HS-27A (cell line): ENCODE measurements at regions not wholly inside any gene's neighbourhood (a gene's known extent, or its start where the extent isn't known, plus 50 kb on each side); places are given as distances from the start of the nearest gene placed in this dataset.
"Not testable (repeated sequence)": the region's sequence is repeated elsewhere in the genome, so short reads cannot be mapped to it uniquely, and the experiment has no call there.

Experiments
- DNase-seq: peaks from one replicate; pipeline ENCODE4 v3.0.0-alpha.2; 2012; ENCODE audit warnings: low read depth, missing footprints

DNA sequence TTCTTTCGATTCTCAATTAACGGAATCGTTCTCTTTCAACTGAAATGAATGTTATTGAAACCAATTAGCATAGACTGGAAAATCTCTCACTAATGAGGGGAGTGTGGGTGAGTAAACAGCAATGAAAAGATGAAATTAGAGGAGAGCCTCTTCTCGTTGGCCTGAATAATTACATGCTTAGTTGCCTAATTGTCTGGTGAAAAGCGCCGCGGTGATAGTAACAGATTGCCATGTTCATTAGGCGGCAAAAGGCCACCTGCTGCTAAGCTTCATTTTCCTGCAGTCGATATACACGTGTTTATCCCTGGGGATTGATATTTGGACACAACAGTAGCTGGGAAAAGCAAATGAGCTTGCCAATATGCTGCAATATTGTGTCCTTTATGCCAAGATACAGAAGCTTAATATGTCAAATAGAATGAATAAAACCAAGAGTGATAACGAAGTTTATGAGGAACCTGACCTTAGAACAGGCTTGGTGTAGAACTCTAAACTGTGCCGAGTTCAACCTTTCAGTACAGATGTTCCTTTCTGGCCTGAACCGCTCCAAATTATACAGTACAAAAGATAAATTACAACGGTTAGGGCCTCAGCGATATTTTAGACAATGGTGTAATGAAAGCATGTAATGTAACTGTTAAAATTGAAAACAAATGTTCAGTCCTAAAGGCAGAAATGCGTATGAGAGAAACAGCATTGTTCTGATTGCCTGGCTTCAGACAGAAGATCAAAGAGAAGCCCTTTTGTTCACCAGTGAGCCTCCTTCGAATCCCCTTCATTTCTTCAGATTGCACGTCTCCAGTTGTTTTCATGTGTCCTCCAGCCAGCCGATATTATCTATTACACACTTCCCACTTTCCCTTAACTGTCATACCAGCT lies 185.2 kb downstream of the SHOX2 start:
- no peak for DNase-seq

DNA sequence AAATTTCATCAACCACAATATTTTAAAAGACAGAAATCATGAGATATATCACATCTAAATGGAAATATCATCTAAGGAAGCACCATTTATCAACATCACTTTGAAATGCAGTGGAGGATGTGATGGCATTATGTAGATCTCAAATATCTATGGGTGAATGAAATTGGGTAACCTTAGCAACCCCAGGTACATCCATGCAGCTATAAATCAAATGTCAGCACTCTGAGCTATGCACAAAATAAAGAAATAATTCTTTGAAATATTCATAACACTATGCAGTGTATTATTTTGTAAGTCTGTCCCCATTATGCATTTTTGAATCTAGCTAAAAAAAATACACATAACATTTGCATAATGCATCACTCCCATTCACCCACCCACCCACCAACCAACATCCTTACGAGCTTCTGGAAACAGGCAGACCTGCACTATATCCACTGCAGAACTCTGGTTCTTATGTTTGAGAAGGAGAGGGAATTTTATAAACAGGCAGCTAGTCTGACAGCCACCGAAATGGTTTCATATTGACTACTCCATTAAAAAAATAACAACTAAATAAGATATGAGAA lies 186.8 kb downstream of the SHOX2 start:
- no peak for DNase-seq

DNA sequence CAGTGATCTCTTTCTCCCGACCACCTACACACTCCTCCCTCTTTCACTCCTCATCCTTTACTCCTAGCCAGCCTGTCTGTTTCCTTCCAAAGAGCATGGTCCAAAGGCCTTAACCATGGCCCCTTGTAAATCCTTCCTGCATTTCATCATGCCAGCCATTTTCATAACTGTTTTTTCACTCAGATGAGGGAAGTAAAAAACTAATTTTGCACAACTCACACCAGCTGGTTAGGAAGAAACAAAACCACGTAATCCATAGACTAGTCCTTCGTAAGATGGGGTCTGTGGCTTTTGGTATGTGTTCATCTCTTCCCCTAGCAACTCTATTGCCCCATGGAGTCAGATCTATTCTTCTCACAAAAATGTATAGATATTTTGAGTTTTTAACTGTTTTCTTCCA lies 187.8 kb downstream of the SHOX2 start:
- no peak for DNase-seq

DNA sequence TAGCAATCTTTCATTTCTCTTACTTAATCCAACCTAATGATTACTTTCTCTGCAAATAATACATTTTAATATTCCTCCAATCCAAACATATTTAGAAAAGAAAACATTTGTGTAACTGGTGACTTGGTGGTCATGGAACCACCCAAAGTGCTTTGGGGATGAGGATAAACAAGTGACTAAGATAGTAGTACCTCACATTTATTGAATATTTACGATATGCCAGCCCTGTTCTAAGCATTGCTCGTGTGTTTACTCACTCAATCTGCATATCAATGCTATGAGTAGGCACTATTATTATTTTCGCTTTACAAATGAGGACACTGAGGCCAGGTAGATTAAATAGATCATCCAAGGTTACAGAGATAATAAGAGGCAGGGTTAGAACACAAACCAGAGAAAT lies 189.5 kb downstream of the SHOX2 start:
- DNase-seq: no peak

DNA sequence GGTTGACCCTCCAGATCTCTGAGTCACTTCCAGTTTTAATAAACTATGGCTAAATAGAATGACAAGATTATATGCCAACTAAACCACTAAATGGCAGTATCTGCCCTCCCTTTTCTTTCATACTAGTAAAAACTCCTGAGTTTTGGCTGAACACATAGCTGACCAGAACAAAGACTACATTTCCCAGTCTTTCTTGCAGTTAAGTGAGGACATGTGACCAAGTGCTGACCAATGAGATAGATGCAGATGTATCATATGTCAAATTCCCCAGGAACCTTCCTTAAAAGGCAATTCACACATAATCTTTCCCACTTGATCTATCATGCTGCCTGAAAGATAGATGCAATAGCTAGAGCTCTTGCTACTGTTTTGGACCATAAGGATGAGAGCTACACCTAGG lies 191.3 kb downstream of the SHOX2 start:
- DNase-seq: no peak

DNA sequence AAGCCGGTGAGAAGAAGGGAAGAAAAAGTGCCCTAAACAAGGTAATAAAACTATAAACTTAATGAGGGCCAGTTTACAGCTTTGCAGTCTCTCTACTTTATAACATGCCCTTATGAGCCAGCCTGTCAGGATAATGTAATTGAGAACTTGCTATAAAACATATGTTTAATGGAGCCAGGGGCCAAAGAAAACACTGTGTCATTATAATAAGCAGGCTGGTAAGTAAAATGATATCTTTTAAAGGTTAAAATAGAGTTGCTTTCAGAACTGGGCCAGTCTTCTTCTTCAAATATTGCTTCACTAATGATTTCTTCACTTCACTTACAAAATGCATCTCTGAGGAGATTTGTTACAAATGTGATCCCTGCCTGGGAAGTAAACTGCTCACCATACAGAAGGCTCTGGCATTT lies 192.5 kb downstream of the SHOX2 start:
- no peak for DNase-seq

DNA sequence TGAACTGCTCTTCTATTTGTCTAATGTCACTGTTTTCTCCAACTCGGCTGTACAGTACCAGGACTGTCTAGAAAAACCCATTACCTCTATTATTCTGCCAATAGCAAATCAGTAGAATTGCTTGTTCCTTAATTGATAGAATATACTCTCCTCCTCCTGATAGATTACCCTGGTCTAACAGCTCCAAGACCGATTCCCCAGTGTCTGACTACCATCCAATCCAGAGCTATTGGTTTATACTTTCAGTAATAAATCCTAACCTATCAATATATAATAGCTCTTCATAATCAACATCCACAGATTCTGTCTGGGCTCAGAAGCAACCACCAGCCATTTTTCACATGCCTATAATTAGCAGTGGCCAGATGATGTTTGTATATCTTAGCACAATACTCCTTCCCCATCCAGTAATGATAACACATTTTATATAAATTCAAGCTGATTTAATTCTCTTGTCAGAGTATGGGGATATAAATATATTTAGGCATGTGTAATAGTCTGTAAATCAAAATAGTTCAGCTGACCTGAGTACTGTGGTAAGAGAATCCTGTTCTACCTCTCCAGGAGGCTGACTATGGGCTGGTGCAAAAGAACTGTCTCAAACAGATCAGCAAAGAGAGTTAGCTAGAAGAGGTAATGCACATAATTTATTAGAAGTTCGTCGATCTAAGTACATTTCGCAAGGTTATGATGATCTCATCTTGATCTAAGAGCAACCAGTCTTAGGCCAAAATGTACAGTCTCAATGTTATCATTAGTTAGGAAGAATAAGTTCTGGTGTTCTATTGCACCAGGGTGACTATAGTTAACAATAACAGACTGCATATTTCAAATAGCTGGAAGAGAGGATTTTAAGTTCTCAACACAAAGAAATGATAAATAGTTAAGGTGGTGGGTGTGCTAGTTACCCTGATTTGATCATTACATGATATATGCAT lies 193.4 kb downstream of the SHOX2 start:
- no peak for DNase-seq

DNA sequence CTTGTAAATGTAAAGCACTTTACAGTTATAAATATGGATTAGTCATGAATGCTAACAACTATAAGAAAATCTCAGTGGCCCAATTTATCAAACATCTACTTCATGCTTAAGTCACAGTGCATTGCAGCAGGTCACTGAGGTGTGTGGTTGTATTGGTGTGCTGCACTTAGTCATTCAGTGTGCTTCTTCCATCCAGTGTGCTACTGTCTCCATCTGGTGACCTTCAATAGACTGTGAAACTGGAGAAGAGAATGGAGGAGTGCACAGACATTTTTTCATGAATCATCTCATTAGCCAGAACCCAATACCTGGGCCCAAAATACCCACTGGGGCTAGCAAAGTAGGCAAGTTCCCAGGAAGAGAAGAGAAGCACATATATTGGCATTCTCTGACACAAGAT lies 199.6 kb downstream of the SHOX2 start:
- DNase-seq: no peak

DNA sequence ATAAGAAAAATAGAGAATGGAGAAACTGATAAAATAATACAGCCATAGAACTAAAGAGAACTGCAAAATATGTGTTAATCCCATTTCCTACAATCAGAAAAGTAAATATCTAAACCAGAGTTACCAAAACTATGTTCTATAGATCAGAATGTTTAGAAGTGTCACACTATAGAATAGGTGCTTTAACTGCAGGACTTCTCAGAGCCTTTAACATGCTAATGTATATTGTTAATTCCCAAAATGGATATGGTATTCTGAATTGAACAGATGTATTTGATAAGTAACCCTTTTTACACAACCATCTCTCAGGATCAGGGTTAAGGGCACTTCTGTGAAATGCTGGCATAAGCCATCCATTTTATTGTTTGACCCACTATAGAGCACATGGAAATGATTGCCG lies 200.3 kb downstream of the SHOX2 start:
- DNase-seq: no peak

DNA sequence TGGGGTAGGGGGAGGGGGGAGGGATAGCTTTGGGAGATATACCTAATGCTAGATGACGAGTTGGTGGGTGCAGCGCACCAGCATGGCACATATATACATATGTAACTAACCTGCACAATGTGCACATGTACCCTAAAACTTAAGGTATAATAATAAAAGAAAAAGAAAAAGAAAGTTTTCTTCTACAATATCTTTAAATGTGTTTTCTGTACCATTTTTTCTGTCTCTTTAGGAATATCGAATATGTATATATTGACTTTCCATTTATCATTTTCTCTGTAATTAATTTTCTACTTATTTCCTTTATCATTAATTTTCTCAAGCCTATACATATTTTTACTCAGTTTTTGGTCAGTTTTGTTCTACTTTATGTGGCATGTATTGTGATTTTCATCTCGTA lies 203.5 kb downstream of the SHOX2 start:
- DNase-seq: not testable (repeated sequence)

DNA sequence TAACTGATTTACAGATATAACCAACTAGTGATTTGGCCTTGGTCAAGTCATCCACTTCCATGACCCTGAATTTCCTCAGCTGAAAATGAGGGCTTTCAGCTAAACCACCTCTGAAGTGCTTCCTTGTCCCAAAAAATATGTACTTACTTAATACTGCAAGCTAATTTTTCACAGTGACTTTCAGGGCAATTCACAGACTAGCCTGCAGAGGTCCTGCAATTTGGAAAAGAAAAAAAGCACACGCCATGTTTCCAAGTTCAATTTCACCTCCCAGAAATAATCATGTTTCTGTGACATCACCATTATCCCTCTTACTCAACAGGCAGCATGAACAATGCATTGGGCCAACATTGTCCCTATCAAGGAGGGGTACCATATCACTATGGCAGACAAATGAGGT lies 218.2 kb downstream of the SHOX2 start:
- no peak for DNase-seq

DNA sequence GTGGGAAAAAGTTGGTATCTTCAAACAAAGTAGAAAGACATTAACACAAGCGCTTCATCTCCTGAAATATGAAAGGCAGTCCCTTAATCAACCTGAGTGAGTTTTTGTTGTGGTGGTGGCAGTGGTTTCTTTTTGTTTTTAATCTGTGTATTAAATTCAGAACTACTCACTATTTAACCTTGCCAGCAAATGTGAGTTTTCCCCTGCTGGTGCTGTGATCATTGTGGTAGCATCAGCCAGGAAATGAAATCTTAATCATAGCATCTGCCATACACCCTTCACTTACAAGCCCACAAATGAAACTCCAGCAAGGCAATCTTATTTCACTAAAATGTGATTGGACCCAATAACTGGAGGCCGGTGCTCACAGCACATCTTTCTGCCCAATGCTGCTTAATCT lies 229.7 kb downstream of the SHOX2 start:
- no peak for DNase-seq

DNA sequence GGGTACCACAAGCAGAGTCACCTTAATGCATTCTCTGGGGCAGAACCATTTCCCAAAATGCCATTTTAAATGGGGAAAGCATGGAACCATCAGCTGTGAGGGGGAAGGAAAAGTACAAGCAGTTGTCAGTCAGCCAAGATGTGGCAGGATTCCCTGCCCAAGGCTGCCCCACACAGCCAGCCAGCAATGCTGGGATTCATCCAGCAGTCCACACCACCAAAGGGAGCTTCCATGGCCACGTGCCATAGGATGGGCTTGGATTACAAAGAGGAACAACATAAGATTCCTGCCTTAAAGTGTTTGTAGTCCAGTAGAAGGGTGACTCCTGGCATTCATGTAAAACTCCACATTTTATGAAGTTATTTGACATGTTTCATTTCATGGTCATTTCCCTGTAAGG lies 233.3 kb downstream of the SHOX2 start:
- DNase-seq: no peak

DNA sequence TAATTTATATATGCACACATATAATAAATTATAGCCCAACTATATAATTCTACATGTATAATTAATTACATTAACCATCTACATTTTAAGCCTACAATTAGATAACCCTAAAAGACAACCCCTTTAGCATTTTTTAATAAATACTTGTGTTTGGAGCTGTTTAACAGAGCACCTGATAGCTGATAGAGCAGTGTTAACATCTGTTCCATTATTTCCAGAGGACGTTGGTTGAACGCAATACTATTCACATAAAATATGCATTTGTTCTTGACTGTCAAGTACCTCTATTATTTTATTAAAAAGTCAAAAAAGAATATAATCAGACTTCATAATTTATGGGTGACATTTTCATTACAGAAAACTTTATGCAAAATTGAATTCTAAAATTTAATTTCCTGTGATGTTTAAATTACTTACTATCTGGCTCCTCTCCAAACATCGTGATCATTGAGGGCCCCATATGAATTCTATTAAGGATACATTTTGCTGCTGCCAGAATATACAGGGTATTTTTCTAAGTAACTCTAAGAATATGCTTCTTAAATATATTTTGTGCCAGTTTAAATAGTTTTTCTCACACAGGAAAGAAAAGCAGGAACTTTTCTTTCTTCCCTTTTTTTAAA lies 234.3 kb downstream of the SHOX2 start:
- DNase-seq: no peak

DNA sequence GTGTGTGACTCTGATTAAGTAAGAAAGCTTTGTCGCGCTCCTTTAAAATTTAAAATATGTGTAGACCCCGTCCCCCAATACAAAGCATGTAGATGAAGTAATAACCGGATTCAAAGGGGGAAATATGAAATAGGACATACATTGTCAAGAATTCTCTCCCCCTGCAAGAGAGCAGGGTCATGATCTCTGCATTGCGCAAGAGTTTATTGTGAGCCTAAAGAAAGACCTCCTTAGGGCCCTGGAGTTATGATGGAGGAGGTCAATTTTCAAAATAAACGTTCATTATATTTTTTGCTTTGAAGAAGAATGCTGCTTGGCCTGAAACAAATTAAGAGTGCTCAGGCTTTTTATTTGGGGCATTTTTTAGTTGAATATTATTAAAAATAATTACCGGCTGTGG lies 235.0 kb downstream of the SHOX2 start:
- DNase-seq: no peak

DNA sequence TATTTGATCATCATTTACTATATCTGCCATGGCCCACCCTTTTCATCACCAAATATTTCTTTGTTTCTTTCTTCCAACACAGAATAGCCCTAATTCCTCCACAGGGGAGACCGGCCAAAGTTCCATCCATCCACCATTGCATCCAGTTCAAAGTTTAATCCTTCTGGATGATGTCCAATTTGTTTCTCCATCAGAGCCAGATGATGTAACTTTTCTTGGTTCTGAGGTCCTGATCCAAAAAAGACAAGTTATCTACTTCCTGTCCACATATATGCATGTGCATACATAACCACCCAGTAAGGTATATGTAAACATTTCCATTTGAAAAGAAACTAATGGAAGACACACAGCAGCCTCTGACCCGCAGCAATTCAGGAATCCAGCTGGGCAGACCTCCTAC lies 237.3 kb downstream of the SHOX2 start:
- DNase-seq: no peak

DNA sequence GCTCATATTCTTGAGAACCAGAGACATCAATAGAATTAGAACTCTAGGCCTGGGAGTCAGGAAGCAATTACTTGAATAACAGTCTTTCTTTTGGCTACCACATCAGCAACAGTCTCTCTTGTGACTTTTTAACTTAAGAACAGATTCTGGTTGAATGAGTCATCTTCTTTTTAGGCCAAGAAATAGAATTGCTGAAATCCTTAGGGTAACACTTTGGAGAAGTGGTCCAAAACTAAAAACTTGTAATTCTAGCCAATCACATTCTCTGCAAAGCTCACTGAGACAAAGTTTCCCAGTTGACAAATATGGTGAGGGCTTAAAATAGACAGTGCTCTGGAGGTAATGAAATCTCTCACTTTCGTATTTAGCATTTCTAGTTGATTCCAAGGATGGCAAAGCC lies 238.0 kb downstream of the SHOX2 start:
- no peak for DNase-seq

DNA sequence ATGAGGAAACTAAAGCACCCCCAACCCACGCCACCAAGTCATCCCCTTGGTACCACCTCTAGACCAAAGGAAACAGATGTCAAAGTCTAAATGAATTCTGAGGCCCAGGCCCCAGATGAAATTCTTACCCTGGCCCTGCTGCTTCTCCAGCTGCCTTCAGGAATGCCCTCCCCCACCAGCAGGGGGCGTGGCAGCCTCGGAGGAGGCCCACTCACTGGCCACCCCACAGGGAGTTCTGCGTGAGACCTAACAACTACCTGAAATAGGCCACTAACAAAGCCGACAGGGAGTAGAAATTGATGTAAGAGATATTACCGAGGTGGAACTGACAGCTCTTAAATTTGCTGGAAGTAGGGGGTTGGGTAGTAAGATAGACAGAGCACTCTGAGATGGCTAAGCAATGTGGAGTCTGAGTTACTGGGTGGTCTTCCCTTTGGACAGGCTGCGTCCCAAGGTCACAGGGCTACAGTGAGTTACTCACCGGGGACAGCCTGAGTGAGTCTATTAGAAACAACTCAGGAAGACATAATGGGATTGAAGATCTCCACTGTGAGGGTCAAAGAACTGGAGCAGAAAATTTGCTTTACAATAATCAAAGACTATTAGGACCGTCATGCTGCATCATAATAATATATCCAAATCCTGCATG lies 240.7 kb downstream of the SHOX2 start:
- no peak for DNase-seq

DNA sequence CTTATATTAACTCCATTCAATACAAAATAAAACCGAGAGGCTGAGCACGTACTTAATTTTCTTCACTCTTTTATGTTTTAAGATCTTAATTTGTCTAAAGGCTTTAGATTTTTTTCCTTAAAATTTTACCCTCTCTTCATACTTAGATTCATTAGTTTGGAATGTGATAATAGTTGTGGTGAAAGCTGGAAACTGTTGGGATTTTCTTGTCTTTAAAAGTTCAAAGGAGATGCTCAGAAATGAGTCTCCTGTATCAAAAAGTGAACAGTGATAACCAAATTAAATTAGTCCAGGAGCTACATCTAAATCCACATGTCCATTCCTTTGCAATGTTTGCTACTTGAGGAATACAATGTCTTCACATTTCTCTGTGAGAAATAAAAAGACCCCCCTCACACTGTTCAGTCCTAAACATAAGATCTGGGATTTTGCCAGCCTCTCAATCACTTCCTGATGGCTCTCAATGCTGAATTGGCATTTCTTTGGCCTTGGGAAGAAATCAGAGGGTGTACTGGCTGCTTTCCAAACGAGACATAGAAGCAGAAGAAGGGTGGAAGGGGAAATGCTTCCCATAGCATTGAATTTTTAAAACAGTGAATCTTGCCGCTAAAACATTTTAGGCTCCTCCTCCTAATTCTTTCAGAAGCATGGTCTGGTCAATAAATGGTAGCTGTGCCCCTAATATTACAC lies 245.0 kb downstream of the SHOX2 start:
- DNase-seq: no peak

DNA sequence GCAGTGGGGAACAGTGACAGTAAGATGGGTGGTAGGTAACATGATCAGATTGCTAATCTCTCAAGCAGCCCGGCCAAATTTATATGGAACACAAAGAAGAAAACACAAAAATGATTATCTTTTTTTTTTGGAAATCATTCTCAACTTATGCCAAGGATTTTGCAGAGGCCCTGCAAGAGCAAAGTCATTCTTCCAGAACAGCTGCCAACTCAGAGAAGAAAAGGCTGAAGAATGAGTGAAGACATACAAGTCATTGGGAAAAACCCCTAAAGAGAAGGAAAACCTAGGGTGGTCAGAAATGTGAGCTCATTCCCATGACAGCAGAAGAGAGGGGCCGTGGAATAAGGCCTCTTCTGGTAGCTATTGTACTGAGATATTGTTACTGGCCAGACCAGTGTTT lies 246.7 kb downstream of the SHOX2 start:
- no peak for DNase-seq

DNA sequence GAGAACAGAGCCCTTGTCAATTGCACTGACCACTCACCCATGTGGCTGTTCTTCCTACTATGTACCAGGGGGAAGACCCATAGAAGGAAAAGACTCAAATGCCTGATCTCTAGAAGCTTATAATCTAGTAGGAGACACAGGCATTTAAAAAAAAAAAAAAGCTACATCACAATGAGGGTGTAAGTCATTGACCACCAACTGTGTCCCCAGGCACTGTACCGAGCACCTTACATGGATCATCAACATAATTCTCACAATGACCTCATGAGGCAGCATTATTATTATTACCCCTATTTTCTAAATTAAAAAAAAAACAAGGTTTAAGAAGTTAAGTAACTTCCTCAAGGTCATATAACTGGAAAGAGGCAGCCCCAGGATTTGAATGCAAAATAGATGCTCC lies 247.4 kb downstream of the SHOX2 start:
- DNase-seq: no peak
